ENCODE measurements at regions not wholly inside any gene's neighbourhood (a gene's known extent, or its start where the extent isn't known, plus 50 kb on each side); places are given as distances from the start of the nearest gene placed in this dataset.

DNA sequence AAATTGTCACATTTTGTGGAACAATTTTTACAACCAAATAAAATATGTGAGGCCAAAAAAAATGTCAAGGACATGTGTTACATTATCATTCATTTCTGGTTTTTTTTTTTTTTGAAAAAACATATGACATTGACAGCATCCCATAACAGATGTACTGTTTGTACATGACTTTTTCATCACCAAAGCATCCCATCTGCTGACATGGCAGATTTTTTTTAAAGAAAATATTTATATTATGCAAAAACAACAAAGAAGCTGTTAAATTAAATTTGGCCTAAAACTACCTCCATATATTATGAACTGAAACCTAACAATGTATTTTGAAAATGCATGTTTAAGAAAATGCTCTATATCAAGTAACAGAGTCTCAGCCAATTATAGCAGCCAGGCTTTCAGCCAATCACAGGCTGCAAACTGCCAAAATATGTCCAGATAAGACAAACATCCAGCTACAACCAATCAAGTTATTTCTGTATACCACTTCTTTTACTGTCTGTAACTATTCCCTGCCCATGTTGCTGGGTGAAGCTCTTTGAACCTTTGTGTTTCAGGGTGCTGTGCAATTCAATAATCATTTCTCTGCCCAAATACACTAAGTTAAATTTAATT lies 1111.8 kb downstream of the GRM8 start:
- DNase-seq (ENCODE audit: low spot score in 2 of 2) = no peak
- Histone ChIP-seq H3K4me3 (no peak overlapping the region), H3K4me1 (no peaks in the 10 kb centered on the region), H3K27me3 (no peaks in the 10 kb centered on the region), H3K36me3 (no peaks in the 10 kb centered on the region), H3K27ac (no peak overlapping the region), H3K9me3 (no peaks in the 10 kb centered on the region)
- TF ChIP-seq, protein P1, sequence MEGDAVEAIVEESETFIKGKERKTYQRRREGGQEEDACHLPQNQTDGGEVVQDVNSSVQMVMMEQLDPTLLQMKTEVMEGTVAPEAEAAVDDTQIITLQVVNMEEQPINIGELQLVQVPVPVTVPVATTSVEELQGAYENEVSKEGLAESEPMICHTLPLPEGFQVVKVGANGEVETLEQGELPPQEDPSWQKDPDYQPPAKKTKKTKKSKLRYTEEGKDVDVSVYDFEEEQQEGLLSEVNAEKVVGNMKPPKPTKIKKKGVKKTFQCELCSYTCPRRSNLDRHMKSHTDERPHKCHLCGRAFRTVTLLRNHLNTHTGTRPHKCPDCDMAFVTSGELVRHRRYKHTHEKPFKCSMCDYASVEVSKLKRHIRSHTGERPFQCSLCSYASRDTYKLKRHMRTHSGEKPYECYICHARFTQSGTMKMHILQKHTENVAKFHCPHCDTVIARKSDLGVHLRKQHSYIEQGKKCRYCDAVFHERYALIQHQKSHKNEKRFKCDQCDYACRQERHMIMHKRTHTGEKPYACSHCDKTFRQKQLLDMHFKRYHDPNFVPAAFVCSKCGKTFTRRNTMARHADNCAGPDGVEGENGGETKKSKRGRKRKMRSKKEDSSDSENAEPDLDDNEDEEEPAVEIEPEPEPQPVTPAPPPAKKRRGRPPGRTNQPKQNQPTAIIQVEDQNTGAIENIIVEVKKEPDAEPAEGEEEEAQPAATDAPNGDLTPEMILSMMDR (IDR thresholded peaks at IDR 0.05) = no peak
- intact Hi-C loops (cut with DNase I) = no loop called here

DNA sequence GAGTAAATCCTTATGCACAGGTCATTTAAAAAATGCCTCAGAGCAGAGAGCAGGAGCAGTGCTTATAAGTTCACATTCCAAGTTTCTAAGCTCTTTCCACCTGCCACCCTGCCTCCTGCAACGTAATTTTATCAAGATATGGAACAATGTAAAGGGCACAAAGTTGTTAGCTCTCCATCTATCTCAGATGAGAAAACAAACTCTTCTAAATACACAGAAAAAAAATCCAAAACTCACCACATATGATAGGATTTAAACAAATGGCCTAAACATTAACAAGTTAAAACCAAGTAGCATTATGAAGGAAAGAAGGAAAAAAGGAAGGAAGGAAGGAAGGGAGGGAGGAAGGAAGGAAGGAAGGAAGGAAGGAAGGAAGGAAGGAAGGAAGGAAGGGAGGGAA lies 1132.8 kb downstream of the GRM8 start:
- no peak for DNase-seq (ENCODE audit: low spot score in 2 of 2)
- no peaks in the 10 kb centered on the region for H3K27me3 ChIP-seq
- H3K4me3 ChIP-seq = no peak overlapping the region
- intact Hi-C loops (cut with DNase I) = no loop called here
- no peaks in the 10 kb centered on the region for H3K4me1 ChIP-seq
- TF ChIP-seq, protein P1 (IDR thresholded peaks at IDR 0.05) = no peak
- no peaks in the 10 kb centered on the region for H3K9me3 ChIP-seq
- no peak overlapping the region for H3K27ac ChIP-seq
- no peaks in the 10 kb centered on the region for H3K36me3 ChIP-seq

DNA sequence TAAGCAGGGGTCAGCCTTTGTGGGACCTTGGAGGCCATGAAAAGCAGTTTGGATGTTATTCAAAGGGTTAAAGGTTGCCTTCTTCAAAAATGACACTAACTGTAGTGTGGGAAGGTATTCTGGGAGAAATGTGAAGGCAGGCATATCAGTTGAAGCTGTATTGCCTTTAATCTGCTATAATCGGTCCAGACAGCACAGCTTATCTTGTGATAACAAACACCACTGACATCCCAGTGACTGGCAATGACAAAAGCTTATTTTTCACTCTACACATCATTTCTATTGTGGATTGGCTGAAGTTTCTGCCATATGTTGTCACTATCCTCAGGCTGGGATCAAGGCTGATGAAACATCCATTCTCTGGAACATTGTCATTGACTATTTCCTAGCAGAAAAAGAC lies 1149.2 kb downstream of the GRM8 start:
- Histone ChIP-seq H3K27ac (no peak overlapping the region), H3K4me3 (no peak overlapping the region), H3K27me3 (no peaks in the 10 kb centered on the region), H3K4me1 (no peaks in the 10 kb centered on the region), H3K36me3 (no peaks in the 10 kb centered on the region), H3K9me3 (no peaks in the 10 kb centered on the region)
- TF ChIP-seq, protein P1 (IDR thresholded peaks at IDR 0.05) = no peak
- intact Hi-C loops (cut with DNase I) = no loop called here
- no peak for DNase-seq (ENCODE audit: low spot score in 2 of 2)

DNA sequence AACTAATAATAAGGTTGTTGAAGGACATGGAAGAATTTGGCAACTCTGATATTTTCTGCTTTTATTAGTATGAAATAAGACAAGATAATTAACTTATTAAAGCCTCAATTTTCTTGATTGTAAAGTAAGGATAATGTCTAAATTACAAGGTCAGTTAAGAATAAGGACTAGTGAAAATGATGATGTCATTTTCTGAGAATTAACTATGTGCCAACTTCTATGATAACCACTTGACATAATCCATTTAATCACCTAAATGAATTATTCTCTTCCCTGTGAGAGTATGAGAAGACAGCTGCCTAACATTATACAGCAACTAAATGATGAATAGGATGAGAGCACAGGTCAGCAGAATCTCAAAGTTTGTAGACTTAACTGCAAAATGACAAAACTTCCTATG lies 1153.4 kb upstream of the POT1 start:
- Histone ChIP-seq H3K4me1 (no peaks in the 10 kb centered on the region), H3K4me3 (no peak overlapping the region), H3K9me3 (no peaks in the 10 kb centered on the region), H3K36me3 (no peaks in the 10 kb centered on the region), H3K27me3 (no peaks in the 10 kb centered on the region), H3K27ac (no peak overlapping the region)
- TF ChIP-seq, protein P1 (IDR thresholded peaks at IDR 0.05) = no peak
- intact Hi-C loops (cut with DNase I) = no loop called here
- no peak for DNase-seq (ENCODE audit: low spot score in 2 of 2)

DNA sequence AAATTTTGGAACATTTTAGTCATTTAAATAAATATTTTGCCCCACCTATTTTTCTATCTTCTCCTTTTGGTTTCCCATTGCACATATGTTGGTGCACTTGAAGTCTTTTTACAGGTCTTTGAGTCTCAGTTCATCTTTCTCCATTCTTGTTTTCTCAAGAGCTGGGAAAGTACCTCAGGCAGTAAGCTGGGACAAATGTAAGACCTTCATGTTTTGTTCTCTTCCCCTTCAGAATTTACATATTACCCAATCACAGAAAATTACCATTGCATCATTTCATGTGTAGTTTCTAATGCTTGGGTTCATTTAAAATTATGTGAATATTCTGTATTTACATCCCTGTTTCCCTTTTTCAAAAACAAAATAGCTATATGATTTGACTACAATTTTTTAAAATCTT lies 1150.0 kb upstream of the POT1 start:
- H3K36me3 ChIP-seq = no peaks in the 10 kb centered on the region
- H3K4me1 ChIP-seq = no peaks in the 10 kb centered on the region
- intact Hi-C loops (cut with DNase I) = no loop called here
- H3K27ac ChIP-seq = no peak overlapping the region
- no peak for DNase-seq (ENCODE audit: low spot score in 2 of 2)
- TF ChIP-seq, protein P1 (IDR thresholded peaks at IDR 0.05) = no peak
- H3K9me3 ChIP-seq = no peaks in the 10 kb centered on the region
- no peaks in the 10 kb centered on the region for H3K27me3 ChIP-seq
- H3K4me3 ChIP-seq = no peak overlapping the region

DNA sequence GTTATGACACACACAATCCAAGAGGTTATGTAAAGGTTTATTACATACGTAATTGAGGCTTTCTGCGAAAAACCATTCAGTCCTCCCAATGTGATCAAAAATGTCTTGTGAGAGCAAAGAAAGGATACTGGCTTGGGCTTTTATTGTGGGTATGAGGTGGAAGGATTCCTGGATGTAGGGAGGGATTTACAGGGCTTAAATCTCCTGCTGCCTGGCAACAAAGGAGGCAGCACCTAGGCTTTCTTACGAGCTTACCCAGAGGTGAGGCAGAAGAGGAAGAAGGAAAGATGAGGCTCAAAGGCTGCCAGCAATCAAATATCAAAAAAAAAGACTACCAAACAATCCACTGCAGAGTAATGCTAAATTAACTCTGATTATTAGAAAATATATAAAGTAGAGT lies 1149.5 kb upstream of the POT1 start:
- TF ChIP-seq, protein P1 (IDR thresholded peaks at IDR 0.05) = no peak
- no peak overlapping the region for H3K4me3 ChIP-seq
- no peaks in the 10 kb centered on the region for H3K9me3 ChIP-seq
- no peaks in the 10 kb centered on the region for H3K4me1 ChIP-seq
- intact Hi-C loops (cut with DNase I) = no loop called here
- no peak for DNase-seq (ENCODE audit: low spot score in 2 of 2)
- no peak overlapping the region for H3K27ac ChIP-seq
- no peaks in the 10 kb centered on the region for H3K36me3 ChIP-seq
- H3K27me3 ChIP-seq = no peaks in the 10 kb centered on the region
